HG03457 (cell line): ENCODE measurements at regions not wholly inside any gene's neighbourhood (a gene's known extent, or its start where the extent isn't known, plus 50 kb on each side); places are given as distances from the start of the nearest gene placed in this dataset.

Experiments used
- ATAC-seq: cut with Tn5 transposase; IDR thresholded peaks from one replicate; pipeline ENCODE4 v1.9.1; 2021; ENCODE audit warnings: moderate number of reproducible peaks; ENCODE audit not compliant: unreplicated experiment

DNA sequence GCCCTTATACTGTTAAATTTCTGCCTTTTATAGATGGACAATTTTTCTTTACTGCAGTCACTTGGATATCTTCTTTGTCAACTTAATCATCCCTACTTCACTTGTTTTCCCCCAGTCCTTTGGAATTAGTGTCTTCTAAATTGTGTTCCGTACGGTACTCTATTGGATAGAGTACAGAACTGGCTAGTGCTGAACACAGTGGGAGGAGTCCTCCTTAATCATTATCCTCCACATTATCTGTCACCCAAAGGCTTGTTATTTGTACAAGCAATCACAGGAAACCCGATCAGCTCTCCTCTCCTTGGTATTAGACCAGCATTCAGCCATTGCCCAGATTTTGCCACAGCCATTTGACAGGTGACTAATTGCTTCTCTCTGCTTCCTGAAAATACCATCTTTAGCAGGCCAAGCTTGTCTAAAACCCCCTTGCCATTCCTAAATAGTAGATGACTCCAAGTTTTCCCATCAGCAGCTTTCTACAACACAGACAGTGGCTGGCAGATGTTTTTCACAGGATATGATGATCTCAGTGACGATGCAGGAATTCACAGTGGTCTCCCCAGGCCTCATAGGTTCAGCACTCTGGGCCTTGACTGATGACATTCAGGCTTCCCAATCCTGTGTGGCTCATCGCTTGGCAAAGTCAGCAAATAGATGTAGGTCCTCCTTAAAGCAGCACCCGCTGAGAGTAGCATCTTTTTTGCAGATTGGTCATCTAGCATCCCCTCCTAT is 216.0 kb upstream of the RGS6 start:
- ATAC-seq = no peak

DNA sequence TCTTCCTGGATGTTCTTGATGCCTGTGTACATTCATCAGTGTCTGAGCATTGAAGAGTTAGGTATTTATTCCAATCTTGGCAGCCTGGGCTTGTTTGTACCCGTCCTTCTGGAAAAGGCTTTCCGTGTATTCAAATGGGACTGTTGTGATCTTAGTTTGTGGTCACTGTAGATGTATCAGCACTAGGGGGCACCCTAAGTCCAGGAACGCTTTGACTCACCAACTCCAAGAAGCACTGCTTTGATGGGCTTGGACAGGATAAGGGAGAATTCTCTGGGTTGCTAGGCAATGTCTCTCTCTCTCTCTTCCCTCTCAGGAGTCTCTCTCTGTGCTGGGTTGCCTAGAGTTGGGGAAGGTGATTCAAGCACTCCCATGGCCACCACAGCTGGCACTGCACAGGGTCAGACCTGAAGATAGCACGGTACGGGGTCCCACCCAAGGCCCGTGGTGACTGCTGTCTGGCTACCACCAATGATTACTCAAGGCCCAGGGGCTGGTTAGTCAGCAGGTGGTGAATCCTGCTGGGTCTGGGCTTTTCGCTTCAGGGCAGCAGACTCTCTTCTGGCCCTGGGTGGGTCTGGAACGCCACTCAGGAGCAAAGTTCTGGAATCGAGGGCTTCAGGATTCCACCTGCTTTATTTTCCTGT is 211.1 kb upstream of the RGS6 start:
- no peak for ATAC-seq

DNA sequence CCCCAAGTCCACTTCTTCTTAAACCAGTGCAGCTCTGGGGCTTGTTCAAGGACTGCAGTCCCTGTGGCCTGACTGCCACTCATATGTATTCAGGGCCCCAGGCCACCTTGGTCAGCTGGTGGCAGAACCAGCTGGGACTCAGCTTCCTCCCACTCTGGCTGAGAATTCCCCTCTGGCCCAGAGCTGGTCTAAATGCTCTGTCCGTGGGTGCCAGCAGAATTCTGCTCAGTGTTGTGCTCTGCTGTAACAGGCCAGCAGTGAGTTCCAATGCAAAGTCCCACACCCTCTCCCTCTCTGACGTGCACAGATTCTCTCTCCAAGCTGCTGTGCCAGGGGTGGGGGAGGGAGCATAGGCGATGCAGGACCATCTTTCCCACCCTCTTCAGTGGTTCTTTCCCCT is 210.4 kb upstream of the RGS6 start:
- ATAC-seq = no peak

DNA sequence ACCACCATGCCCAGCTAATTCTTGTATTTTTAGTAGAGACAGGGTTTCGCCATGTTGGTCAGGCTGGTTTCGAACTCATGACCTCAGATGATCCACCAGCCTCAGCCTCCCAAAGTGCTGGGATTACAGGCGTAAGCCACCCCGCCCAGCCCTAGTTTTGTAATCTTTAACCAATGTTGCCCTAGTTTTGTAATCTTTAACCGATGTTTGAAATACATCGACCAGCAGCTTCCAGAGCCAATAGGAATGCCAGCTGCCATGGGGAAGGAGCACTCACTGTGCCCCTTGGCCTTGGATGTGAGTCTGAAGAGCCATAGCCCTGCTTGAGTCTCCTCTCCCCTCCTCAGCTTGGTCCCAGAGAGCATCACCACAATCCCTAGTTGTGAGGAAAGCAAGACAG is 209.3 kb upstream of the RGS6 start:
- ATAC-seq = no peak

DNA sequence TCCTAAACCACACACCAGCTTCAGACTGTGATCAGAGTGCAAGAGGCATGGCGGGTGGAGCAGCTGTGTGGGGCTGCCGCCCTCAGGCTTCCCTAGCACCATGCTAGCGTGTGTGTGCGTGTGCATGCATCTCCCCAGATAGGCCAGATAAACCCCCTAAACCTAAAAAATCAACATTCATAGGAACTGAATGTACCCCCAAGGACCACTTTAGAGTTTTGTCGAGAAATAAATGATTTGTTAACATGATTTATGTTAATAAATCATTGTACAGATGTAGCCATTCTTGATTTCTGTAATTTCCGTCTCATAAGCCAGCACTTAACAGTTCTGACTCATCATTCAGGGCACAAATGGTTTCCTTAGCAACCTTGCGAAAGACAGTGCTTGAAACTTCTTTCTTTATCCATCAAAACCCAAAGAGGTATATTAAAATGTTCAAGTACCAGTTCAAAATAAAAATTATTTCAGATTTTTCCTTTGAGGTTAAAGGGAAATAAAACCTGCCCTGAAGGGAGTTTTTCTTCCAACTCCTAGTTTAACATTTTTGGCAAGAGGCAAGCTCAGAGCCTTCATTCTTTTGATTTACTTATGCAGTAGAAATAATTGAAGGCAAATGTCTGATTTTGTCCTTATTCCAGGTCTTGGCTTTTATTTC is 206.2 kb upstream of the RGS6 start:
- no peak for ATAC-seq

DNA sequence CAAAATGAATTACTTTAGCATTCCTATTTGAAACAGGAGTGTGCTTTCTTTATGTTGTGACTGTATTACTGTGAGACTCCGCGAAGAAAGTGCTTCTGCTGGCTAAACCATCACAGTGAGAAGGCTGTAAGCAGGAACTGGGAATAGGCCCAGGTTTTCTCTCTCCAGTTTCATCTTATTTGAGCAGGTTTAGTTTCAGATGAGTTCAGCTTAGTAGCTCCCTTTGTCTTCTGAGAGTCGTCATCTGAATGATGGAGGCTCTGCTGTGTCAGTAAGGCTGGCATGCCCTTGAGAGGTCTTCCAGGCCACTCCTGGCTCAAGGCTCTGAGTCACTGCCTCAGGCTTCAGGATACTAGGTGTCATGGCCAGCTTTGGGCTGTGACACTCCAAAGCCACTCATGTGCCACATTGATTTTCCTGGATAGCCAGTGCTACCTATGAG is 205.6 kb upstream of the RGS6 start:
- no peak for ATAC-seq

DNA sequence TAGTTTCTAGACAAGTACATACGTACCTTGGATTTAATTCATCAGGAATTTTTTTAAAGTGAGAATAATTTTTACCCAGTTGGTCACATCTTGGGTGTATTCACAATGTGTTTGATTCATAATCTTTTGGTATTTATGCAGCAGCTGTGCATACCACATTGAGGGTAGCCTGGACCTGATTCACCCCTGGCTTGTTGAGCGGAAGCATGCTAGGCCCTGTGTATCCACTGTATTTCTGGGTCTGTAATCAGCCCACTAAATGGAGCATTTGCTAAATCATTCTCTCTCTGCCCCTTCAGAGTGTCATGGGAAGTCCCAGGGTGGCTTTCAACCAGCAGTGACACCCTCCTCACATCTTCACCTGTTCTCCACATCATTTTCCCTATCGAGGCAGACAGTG is 203.8 kb upstream of the RGS6 start:
- no peak for ATAC-seq

DNA sequence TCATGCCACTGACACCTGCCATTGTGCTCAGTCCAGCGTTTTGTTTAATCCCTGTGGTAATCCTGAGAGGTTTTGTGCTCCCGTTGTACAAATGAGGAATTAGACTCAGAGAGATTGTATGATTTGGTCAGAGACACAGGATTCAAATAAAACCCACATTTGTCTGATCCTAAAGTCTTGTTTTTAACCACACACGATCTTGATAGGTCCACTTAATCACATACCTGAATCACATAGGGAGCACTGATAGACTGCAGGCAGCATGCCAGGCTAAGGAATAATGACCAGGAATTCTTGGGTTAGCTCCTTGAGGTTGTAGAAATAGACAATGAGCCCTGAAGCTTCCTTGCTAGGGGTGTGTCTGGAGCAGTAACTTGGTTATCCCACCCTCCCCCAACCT is 202.6 kb upstream of the RGS6 start:
- ATAC-seq = no peak

DNA sequence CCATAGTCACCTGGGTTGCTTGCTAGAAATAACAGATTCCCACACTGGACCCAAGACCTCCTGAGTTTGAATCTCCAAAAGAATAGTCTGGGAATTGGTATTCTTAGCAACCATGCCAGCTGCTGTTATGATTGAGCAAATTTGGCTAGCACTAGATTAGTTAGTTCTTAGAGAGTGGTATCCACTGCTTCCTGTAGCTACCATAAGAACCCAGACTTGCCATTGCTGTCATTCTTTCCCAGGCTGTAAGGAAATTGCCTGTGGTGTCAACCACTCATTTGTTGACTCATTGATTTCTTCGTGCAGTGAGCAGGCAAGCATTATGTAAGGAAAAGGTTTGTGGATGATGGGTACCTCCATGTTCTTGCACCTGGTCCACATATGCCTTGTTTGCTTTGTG is 201.8 kb upstream of the RGS6 start:
- ATAC-seq = no peak

DNA sequence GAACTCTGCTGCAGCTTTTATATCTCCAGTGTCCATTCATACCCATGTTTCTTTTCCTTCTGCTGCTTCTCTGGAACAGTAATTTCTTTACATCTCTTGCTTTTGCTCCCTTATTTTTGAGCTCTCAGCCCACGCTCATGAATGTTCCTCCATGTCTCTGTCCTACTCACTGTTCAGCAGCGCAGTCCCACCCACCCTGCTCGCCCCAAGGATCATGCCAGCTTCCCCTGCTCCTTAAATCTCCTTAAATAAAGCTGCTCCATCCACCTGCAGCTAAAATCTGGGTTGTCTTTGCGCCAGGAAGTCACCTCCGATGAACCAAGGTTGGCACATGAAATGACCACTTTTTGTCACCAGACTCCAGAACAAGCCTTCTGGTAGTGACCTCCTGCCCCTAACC is 201.1 kb upstream of the RGS6 start:
- no peak for ATAC-seq

DNA sequence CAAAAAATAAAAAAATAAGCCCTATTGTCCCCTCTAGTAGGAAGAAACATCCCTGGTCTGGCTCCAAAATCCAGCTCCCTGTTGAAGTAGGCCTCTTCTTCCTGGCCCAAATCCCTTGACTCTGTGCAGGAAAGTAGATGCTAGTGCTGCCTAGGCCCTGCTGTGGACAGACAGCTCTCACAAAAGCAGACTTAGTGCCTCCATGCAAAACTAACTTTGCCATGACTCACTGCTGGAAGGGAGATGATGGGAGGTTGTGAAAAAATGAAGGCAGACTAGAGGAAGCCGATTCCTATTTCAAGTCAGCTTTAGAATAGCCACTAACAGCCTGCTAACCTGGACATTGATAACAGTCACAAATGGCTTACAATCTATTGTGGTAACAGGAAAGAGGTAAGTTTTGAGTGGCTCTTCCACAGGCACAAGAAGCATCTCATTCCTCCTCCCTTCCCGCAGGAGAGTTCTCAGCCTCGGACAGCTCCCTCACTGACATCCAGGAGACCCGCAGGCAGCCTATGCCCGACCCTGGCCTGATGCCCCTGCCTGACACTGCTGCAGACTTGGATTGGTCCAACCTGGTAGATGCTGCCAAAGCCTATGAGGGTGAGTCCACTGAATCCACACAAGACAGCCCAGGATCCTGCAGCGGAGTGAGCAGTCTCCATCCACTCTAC is 198.9 kb upstream of the RGS6 start:
- ATAC-seq = no peak

DNA sequence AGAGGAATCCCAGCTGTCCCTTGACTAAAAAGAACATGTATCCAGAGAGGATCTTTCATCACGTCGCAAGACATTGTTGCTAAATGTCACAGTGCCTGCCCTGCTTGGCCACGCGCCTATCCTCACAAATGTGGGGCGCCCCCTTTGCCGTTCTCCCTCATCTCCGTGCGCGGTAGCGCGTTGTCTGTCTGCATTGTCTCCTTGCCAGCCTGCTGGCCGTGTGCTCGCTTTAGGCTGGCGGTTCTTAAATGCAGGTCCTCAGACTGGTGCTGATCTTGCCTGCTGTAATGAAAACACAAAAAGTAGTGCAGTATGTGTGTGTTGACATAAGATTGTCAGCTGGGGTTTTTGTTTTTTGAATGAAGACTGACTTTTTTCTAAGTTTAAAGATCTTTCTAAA is 198.2 kb upstream of the RGS6 start:
- ATAC-seq = no peak

DNA sequence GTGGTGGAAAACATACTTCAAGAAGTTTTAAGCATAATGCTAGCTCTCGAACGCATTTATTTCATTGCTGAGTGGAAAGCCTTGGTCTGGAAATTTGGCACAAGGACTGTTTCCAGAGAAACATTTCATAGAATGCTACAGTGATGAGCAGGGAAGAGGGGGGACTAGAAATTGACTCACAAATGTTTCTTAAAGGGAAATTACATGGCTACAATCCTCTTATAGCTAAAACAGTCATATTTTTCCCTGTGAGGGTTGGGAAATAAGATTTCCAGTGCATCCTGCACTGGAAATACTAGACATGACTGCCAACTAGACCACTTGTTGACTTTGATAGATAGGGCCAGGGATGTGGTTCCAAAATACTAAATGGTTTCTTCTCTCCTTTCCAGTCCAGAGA is 197.3 kb upstream of the RGS6 start:
- ATAC-seq = no peak

DNA sequence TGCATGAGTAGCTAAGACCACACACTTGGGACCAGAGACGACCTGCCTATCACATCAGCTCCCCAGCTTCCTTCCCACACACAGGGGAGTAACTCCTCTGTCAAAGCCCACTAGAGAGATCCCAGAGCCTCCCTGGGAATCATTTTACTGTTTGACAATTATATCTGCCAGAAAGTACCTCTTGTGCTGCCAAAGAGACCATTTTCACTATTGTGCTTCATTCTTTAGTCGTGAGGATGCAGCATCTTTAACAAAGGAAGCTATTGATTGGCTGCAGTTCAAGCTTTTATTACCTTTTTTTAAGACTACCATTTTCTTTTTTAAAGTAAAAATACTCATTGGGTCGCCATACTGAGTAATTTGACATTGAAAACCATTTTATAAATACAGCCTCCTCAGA is 194.5 kb upstream of the RGS6 start:
- ATAC-seq = no peak

DNA sequence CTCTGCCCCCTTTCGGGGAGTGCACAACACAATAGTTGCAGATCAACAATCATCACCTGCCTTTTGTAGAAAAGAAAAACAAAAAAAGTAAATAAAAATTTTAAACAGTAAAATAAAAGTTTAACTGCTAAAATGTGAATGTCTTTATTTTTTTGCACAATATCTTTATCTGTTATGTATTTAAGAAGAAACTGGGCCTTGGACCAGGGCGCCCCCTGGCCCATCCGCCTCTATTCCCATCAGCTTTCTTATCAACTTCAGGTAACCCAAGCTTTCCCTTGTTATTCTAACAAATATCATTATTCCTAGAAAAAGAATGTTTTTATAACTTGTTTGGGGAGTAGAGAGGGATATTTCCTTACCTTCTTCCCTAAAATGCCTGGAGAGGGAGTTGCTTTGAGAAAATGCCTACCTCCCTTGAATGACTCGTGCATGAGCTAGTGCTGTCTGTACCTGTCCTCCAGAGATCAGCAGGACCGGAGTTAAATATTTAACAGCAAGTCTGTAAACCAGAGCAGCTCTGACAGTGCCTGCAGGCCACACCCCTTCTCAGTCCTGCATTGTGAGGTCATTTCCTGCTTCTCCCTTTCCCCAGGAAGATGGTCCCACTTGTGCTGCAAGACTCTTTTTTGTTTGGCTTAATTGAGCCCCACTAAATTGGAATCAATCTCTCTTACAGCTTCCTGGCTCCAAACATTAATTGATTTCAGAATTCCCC is 192.8 kb upstream of the RGS6 start:
- no peak for ATAC-seq

DNA sequence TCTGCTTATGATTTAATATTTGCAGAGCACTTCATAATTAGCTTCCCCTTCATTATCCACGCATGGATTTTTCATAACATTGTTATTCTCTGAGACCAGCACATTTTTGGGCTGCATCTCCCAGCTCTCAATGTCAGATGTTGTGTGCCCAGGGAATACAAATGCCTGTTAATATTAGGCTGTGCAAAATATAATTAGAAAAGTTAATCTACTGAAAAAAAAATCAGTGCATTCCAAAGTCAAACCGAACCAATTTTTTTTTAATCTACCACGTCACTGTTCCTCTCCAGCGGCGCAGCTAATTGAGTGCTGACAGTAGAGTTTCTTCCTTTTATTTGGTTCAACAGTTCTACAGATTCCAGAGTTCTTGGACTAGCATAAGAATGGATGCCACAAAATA is 191.0 kb upstream of the RGS6 start:
- ATAC-seq = no peak

DNA sequence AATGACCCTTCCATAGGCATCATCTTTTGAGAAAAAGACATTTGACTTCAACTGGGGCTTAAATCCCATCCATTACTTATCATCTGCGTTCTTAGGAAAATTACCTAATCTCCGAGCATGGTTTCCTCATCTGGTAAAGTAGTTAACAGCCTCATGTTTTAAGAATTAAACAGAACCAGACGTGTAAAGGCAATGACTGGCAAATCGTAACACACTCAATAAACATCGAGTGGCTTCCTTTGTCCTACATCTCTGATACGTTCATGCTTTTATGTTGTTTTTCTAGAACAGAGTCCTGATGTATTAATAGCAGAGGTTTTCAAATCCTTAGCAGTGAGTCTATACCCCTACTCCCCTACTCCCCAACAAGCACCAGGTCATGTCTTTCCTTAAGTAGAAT is 189.7 kb upstream of the RGS6 start:
- ATAC-seq = no peak

DNA sequence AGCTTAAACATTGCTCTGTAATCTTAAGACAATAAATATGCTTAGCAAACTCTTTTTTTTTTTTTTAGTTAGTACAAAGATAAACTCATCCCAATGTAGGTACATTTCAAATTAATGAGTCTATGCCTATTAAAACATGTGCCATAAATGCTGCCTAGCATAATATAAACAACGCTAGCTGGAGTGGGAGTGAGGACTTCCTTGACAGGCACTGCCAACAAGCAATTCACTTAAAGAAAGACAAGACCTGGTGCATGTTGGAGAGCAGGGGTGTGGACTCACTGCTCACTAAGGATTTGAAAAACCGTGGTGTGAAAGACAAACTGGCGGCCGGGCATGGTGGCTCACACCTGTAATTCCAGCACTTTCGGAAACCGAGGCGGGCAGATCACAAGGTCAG is 187.2 kb upstream of the RGS6 start:
- ATAC-seq = no peak

DNA sequence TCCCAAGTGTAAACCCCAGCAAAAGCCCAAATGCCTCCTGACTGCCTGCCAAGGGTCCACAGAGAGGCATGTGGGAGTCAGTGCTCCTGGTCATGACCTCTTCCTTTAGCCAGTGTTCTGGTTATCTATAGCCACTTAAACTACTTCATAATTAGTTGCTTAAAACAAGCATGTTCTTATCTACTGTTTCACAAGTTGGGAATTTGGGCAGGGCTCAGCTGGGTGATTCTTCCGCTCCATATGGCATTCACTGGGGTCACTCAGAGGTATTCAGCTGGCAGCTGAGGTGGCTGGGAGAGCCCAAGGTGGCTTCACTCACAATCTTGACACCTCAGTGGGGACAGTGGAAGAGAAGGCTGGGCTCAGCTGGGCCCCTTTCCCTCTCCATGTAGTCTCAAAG is 184.0 kb upstream of the RGS6 start:
- no peak for ATAC-seq

DNA sequence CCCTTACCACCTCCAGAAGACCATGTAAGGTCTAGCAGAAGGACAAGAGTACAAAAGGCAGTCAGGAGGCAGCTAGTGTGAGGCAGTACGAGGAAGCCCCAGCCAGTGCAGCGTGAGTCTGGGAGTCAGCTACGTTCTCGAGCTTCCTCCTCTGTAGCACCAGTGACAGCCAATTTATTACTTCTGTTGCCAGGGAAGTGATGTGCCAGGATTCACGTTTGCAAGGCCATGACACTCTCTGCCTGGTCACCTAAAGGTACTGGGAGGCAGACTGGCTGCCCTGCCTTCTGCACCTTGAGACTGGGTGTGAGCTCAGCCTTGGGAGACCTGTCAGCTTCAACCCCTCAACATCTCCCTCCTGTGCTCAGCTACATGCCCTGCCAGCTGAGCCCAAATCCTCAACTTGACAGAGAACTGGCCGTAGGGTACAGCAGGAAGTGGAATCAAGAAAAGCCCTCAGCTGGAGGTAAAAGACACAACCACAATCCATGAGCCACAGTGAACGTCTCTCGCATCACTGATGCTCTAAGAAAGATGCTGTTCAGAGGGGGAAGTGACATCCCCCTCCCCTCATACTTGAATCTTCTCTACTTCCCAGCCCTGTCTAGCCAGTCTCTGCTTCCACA is 182.5 kb upstream of the RGS6 start:
- ATAC-seq = no peak

DNA sequence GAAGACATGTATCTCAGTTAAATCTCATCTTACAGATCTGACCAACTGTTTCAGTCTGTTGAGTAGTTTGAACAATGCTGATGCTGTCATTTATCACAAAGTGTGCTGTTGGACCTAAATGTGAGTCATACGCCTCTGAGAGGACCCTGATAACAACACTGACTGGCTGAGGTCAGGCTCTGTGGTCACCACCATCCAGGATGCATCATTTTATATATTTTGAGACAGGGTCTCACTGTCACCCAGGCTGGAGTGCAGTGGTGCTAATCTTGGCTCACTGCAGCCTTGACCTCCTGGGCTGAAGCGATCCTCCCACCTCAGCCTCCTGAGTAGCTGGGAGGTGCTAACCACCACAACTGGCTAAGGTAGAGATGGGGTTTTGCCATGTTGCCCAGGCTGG is 181.0 kb upstream of the RGS6 start:
- no peak for ATAC-seq
